H1 (cell line): ENCODE measurements at regions not wholly inside any gene's neighbourhood (a gene's known extent, or its start where the extent isn't known, plus 50 kb on each side); places are given as distances from the start of the nearest gene placed in this dataset.

ENCODE experiments used
- CTCF ChIA-PET: fragments of 300-600 bp; sonication (Branson Sonifier 250); formaldehyde crosslinking; loops from one replicate; lab custom pipeline; 2021; ENCODE audit not compliant: partially characterized antibody; lab: Charles Lee
- POLR2A ChIA-PET: fragments of 300-600 bp; sonication (Branson Sonifier 250); formaldehyde crosslinking; loops from one replicate; lab custom pipeline; 2021; ENCODE audit warnings: inconsistent platforms; ENCODE audit not compliant: partially characterized antibody; lab: Charles Lee
- DNase-seq, 2 experiments: peaks; one replicate each; pipeline versions ENCODE4 v3.0.0 to v3.0.0-alpha.2; 2010 to 2022; ENCODE audit warnings: low spot score in 2 of 2, low read depth in 1 of 2, mixed read lengths in 1 of 2
- FAIRE-seq: peaks from 2 replicates; lab custom pipeline; 2011; peaks lifted over from hg19 to GRCh38; lab: Jason Lieb, UNC
- H2AFZ ChIP-seq: 2 replicates; pipeline ENCODE4 v1.8.1; 2012; ENCODE audit warnings: low read length, inconsistent platforms
- H2AK5ac ChIP-seq: 2 replicates; pipeline ENCODE4 v1.6.1; 2013; ENCODE audit warnings: low read depth, low read length
- H2BK120ac ChIP-seq: replicated peaks from 2 replicates; pipeline ENCODE3; 2013; ENCODE audit warnings: low read depth, low read length, inconsistent platforms
- H2BK12ac ChIP-seq: 2 replicates; pipeline ENCODE4 v1.6.1; 2013; ENCODE audit warnings: low read depth, low read length
- H2BK15ac ChIP-seq: 2 replicates; pipeline ENCODE4 v1.6.1; 2013; ENCODE audit warnings: low read length
- H2BK20ac ChIP-seq: 2 replicates; pipeline ENCODE4 v1.6.1; 2013; ENCODE audit warnings: low read length
- H2BK5ac ChIP-seq: 2 replicates; pipeline ENCODE4 v1.6.1; 2013; ENCODE audit warnings: low read depth, low read length
- H3K14ac ChIP-seq: 2 replicates; pipeline ENCODE4 v1.6.1; 2013; ENCODE audit warnings: inconsistent platforms; ENCODE audit not compliant: insufficient read length
- H3K18ac ChIP-seq: 2 replicates; pipeline ENCODE4 v1.6.1; 2013; ENCODE audit warnings: low read length; ENCODE audit errors: extremely low read depth
- H3K23ac ChIP-seq: 2 replicates; pipeline ENCODE4 v1.6.1; 2013; ENCODE audit warnings: inconsistent platforms; ENCODE audit not compliant: insufficient read length
- H3K23me2 ChIP-seq: 2 replicates; pipeline ENCODE4 v1.6.1; 2013; ENCODE audit warnings: low read depth, low read length
- H3K27ac ChIP-seq: 2 replicates; pipeline ENCODE4 v1.6.1; 2011; ENCODE audit warnings: low read depth, low read length, inconsistent platforms
- H3K27me3 ChIP-seq, 4 experiments: replicated peaks in 1 of 4; 1 replicate in 1 of 4; 2 replicates in 3 of 4; pipeline versions ENCODE4 v1.6.1 to v1.8.1; 2011 to 2013; ENCODE audit warnings: low read length in 3 of 4, mild to moderate bottlenecking in 3 of 4, inconsistent platforms in 2 of 4, mixed read lengths in 2 of 4, moderate library complexity in 1 of 4; ENCODE audit not compliant: control insufficient read depth in 3 of 4, insufficient read depth in 3 of 4; ENCODE audit errors: extremely low read depth in 1 of 4
- H3K36me3 ChIP-seq, 4 experiments: 2 replicates each; pipeline versions ENCODE4 v1.6.1 to v1.8.1; 2011 to 2013; ENCODE audit warnings: mild to moderate bottlenecking in 4 of 4, low read length in 3 of 4, moderate library complexity in 2 of 4, control low read depth in 1 of 4, inconsistent platforms in 1 of 4; ENCODE audit not compliant: insufficient read depth in 4 of 4, control insufficient read depth in 2 of 4
- H3K4ac ChIP-seq: replicated peaks from 2 replicates; pipeline ENCODE3; 2013; ENCODE audit warnings: low read length, low read depth, mixed read lengths, inconsistent platforms; ENCODE audit not compliant: insufficient read length
- H3K4me1 ChIP-seq, 4 experiments: replicated peaks in 1 of 4; 1 replicate in 1 of 4; 2 replicates in 3 of 4; pipeline versions ENCODE4 v1.6.1 to v1.8.1; 2011 to 2013; ENCODE audit warnings: low read length in 3 of 4, inconsistent platforms in 2 of 4, mixed read lengths in 1 of 4; ENCODE audit not compliant: insufficient read depth in 4 of 4, control insufficient read depth in 3 of 4
- H3K4me2 ChIP-seq, 2 experiments: 2 replicates each; pipeline versions ENCODE4 v1.6.1 to v1.8.1; 2011 to 2013; ENCODE audit warnings: low read depth in 2 of 2, low read length in 2 of 2, control low read depth in 1 of 2, inconsistent platforms in 1 of 2, mild to moderate bottlenecking in 1 of 2; ENCODE audit not compliant: insufficient read depth in 1 of 2
- H3K4me3 ChIP-seq, 4 experiments: fragments of 200-600, 300-600 bp in 1 of 4; sonication (generic), shearing (Covaris generic), sonication (Bioruptor Twin) in 1 of 4; 2 replicates each; pipeline versions ENCODE4 v1.5.1 to v1.8.1; 2011 to 2016; ENCODE audit warnings: low read length in 4 of 4, low read depth in 3 of 4, control low read depth in 2 of 4, inconsistent platforms in 2 of 4, mild to moderate bottlenecking in 2 of 4, mixed read lengths in 1 of 4, moderate library complexity in 1 of 4; ENCODE audit not compliant: insufficient read depth in 2 of 4; ENCODE audit errors: extremely low read depth in 1 of 4
- H3K56ac ChIP-seq: replicated peaks from 2 replicates; pipeline ENCODE3; 2013; ENCODE audit warnings: low read depth, mild to moderate bottlenecking, mixed read lengths, low read length, inconsistent platforms; ENCODE audit not compliant: insufficient read length
- H3K79me1 ChIP-seq: 2 replicates; pipeline ENCODE4 v1.6.1; 2013; ENCODE audit warnings: low read depth, low read length, control low read depth
- H3K79me2 ChIP-seq, 2 experiments: 2 replicates each; pipeline versions ENCODE4 v1.6.1 to v1.8.1; 2012 to 2013; ENCODE audit warnings: low read length in 2 of 2, mild to moderate bottlenecking in 2 of 2, inconsistent platforms in 1 of 2; ENCODE audit not compliant: insufficient read depth in 2 of 2, control insufficient read depth in 1 of 2
- H3K9ac ChIP-seq, 4 experiments: replicated peaks in 1 of 4; 1 replicate in 1 of 4; 2 replicates in 3 of 4; pipeline versions ENCODE4 v1.6.1 to v1.8.1; 2011 to 2013; ENCODE audit warnings: low read depth in 3 of 4, low read length in 3 of 4, control low read depth in 2 of 4, mild to moderate bottlenecking in 2 of 4, moderate library complexity in 2 of 4, inconsistent platforms in 1 of 4; ENCODE audit errors: extremely low read depth in 1 of 4
- H3K9me3 ChIP-seq, 2 experiments: 2 replicates each; pipeline versions ENCODE4 v1.6.1 to v1.8.1; 2012 to 2013; ENCODE audit warnings: mild to moderate bottlenecking in 2 of 2, moderate library complexity in 2 of 2, control low read depth in 1 of 2, inconsistent platforms in 1 of 2, low read depth in 1 of 2, low read length in 1 of 2, mixed read lengths in 1 of 2; ENCODE audit not compliant: insufficient read depth in 2 of 2
- H4K20me1 ChIP-seq, 2 experiments: replicated peaks in 1 of 2; 2 replicates each; pipeline versions ENCODE3 to v1.8.1; 2011 to 2013; ENCODE audit warnings: inconsistent platforms in 2 of 2, low read length in 2 of 2, mild to moderate bottlenecking in 1 of 2; ENCODE audit not compliant: insufficient read depth in 2 of 2, control insufficient read depth in 1 of 2
- H4K5ac ChIP-seq: 2 replicates; pipeline ENCODE4 v1.6.1; 2013; ENCODE audit warnings: low read length, low read depth, mixed read lengths, inconsistent platforms; ENCODE audit not compliant: insufficient read length
- H4K8ac ChIP-seq: 2 replicates; pipeline ENCODE4 v1.8.0; 2013; ENCODE audit warnings: mild to moderate bottlenecking, moderate library complexity, low read length, inconsistent platforms; ENCODE audit not compliant: insufficient read depth; ENCODE audit errors: extremely low read depth
- H4K91ac ChIP-seq: replicated peaks from 2 replicates; pipeline ENCODE3; 2013; ENCODE audit warnings: low read length, mixed read lengths, inconsistent platforms; ENCODE audit not compliant: insufficient read length
- CHD1 ChIP-seq: IDR thresholded peaks from 2 replicates; pipeline ENCODE4 v1.6.1; 2012; ENCODE audit warnings: low read depth, low read length, improper control_type of control experiment
- CHD2 ChIP-seq: IDR thresholded peaks from 2 replicates; pipeline ENCODE4 v1.6.1; 2012; ENCODE audit warnings: low read length, improper control_type of control experiment
- CREB1 ChIP-seq: IDR thresholded peaks from 2 replicates; pipeline ENCODE4 v1.6.1; 2012; ENCODE audit warnings: inconsistent platforms
- GTF2F1 ChIP-seq: IDR thresholded peaks from 2 replicates; pipeline ENCODE4 v1.6.1; 2012; ENCODE audit warnings: low read depth, low read length, improper control_type of control experiment, borderline replicate concordance
- MAFK ChIP-seq: IDR thresholded peaks from 2 replicates; pipeline ENCODE4 v1.6.1; 2012; ENCODE audit warnings: low read depth, mild to moderate bottlenecking, improper control_type of control experiment, low read length
- NANOG ChIP-seq: IDR thresholded peaks from 2 replicates; pipeline ENCODE4 v1.6.1; 2011; ENCODE audit warnings: low read length, low read depth, mild to moderate bottlenecking, inconsistent platforms; ENCODE audit not compliant: insufficient read depth, poor library complexity, severe bottlenecking
- SRF ChIP-seq: IDR thresholded peaks from 2 replicates; pipeline ENCODE4 v1.6.1; 2011; ENCODE audit warnings: mild to moderate bottlenecking, low read depth, low read length, moderate library complexity
- TCF12 ChIP-seq: IDR thresholded peaks from 2 replicates; pipeline ENCODE4 v1.6.1; 2011; ENCODE audit warnings: low read depth, mild to moderate bottlenecking, low read length
- YY1 ChIP-seq: IDR thresholded peaks from 2 replicates; pipeline ENCODE4 v1.6.1; 2011; ENCODE audit warnings: low read depth, mild to moderate bottlenecking, low read length
- WGBS, 2 experiments: shearing (Covaris generic) in 1 of 2; methylation state at CpG; one replicate each; pipeline versions ENCODE4 v1.1.6 to v1.1.7; 2013 to 2015; ENCODE audit warnings: low lambda C conversion rate in 2 of 2, mixed read lengths in 2 of 2, inconsistent platforms in 1 of 2, low coverage in 1 of 2, missing lambda C conversion rate in 1 of 2; ENCODE audit not compliant: insufficient replicate concordance in 2 of 2, insufficient coverage in 1 of 2, insufficient read length in 1 of 2; ENCODE audit errors: extremely low coverage in 1 of 2, missing lambda C conversion rate in 1 of 2; 5-methylcytosine and 5-hydroxymethylcytosine counted together

GRCh38 chr9:1535051-1535450 lies 480.1 kb upstream of the SMARCA2 start:
- no peak for DNase-seq
- no peaks in the 10 kb centered on the region for H3K23me2 ChIP-seq
- no peak overlapping the region for H3K56ac ChIP-seq
- no peaks in the 10 kb centered on the region for H3K36me3 ChIP-seq
- no peak overlapping the region for H3K4me2 ChIP-seq
- no peaks in the 10 kb centered on the region for H4K20me1 ChIP-seq
- no peak overlapping the region for H3K4me3 ChIP-seq
- H2AFZ ChIP-seq: no peak overlapping the region
- H2BK5ac ChIP-seq: no peak overlapping the region
- H3K9me3 ChIP-seq: peaks cover 72 to 77% of the 10 kb centered on the region in 2 experiments
- no peak overlapping the region for H4K91ac ChIP-seq
- no peak overlapping the region for H2BK12ac ChIP-seq
- no peaks in the 10 kb centered on the region for H3K79me1 ChIP-seq
- no peak overlapping the region for H2BK120ac ChIP-seq
- H2BK20ac ChIP-seq: no peak overlapping the region
- no peak overlapping the region for H4K8ac ChIP-seq
- H3K9ac ChIP-seq: no peak overlapping the region
- H3K23ac ChIP-seq: no peak overlapping the region
- H2AK5ac ChIP-seq: no peak overlapping the region
- H3K4me1 ChIP-seq: no peaks in the 10 kb centered on the region
- no peak overlapping the region for H4K5ac ChIP-seq
- H3K14ac ChIP-seq: no peak overlapping the region
- no peak overlapping the region for H3K27ac ChIP-seq
- FAIRE-seq: no peak
- ChIA-PET POLR2A (no interaction called here), CTCF (no interaction called here)
- no peak overlapping the region for H3K4ac ChIP-seq
- no peaks in the 10 kb centered on the region for H3K27me3 ChIP-seq
- WGBS, 2 experiments: 90% methylated on average over 2 of the region's 2 CpGs; no CpG with 5 or more reads in 1 of the 2 experiments
- no peaks in the 10 kb centered on the region for H3K79me2 ChIP-seq
- H2BK15ac ChIP-seq: no peak overlapping the region
- TF ChIP-seq MAFK (no peak), YY1 (no peak), CHD1 (no peak), GTF2F1 (no peak), NANOG (no peak), TCF12 (no peak), SRF (no peak), CREB1 (no peak), CHD2 (no peak)
- H3K18ac ChIP-seq: no peak overlapping the region
